Erythroblast (primary cell): ENCODE measurements at regions not wholly inside any gene's neighbourhood (a gene's known extent, or its start where the extent isn't known, plus 50 kb on each side); places are given as distances from the start of the nearest gene placed in this dataset.

Source experiments
- GATA1 ChIP-seq: IDR thresholded peaks from 2 replicates; pipeline ENCODE4 v1.6.1; 2011; ENCODE audit warnings: low read depth, mild to moderate bottlenecking, control low read depth, low read length, moderate library complexity
- POLR2A ChIP-seq: IDR thresholded peaks from 2 replicates; pipeline ENCODE4 v1.6.1; 2011; ENCODE audit warnings: mild to moderate bottlenecking, low read length

- TF ChIP-seq POLR2A: no peak
- no peak for TF ChIP-seq GATA1
Measured at GRCh38 chr7:130963339-130963738, 229.3 kb upstream of the KLF14 start.
